Amniotic epithelial cell (primary cell): ENCODE measurements at regions not wholly inside any gene's neighbourhood (a gene's known extent, or its start where the extent isn't known, plus 50 kb on each side); places are given as distances from the start of the nearest gene placed in this dataset.
"Not testable (repeated sequence)": the region's sequence is repeated elsewhere in the genome, so short reads cannot be mapped to it uniquely, and the experiment has no call there.

Experiments used
- DNase-seq: peaks from one replicate; pipeline ENCODE4 v3.0.0-alpha.2; 2010; ENCODE audit warnings: low read depth

DNA sequence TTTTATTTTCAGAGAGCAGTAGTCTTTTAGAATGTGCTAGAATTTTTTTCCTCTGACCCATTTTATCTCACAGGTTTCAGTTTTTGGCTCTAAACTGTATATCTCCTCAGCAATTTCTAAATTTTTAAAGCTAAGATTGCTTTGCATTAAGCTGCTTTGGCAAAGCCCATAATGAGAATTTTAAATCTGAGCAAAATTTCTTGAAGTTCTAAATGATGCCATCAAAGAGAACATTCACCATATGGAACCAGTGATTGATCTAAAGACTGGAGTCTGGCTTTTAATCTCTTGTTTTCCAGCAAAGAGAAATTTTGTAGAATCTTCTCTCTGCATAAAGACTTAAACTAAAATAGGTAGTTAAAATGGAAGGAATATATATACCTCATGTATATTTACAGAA lies 313.6 kb downstream of the TBC1D32 start:
- no peak for DNase-seq

- no peak for DNase-seq
These were observed 325.7 kb downstream of the TBC1D32 start for GRCh38 chr6:121008553-121008952.

GRCh38 chr6:121006024-121006423 lies 328.3 kb downstream of the TBC1D32 start:
- DNase-seq: no peak

GRCh38 chr6:121000381-121000780 lies 333.9 kb downstream of the TBC1D32 start:
- DNase-seq: no peak

DNA sequence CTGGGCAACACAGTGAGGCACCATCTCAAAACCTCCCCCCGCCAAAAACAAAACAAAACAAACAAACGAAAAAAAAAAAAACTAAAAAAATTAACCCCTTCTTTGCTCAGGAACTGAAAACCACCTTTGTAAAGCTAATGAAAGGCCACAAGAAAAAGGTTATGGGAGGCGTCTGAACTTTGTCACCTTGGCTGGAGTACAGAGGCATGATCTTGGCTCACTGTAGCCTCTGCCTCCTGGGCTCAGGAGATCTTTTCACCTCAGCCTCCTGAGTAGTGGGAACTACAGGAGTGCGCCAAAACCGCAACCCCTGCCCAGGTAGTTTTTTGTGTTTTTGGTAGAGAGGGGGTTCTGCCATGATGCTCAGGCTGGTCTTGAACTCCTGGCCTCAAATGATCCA lies 337.9 kb downstream of the TBC1D32 start:
- no peak for DNase-seq

DNA sequence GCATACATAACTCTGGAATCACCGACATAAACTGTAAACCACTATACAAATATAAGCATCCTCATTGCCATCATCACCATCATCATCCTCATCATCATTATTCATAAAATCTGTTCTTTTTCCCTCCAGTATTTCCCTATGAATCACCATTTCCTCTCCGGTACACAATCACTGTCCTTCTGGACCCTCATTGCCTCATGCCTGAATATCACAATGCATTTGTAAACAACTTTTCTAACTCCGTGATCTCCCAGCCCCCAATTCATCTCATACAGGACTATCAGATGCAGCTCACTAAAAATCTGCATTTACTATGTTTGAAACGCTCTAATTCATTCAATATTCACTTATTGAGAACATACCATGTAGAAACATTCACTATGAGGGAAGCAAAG lies 339.7 kb downstream of the TBC1D32 start:
- DNase-seq: no peak

GRCh38 chr6:120993929-120994572 lies 340.2 kb downstream of the TBC1D32 start:
- no peak for DNase-seq

DNA sequence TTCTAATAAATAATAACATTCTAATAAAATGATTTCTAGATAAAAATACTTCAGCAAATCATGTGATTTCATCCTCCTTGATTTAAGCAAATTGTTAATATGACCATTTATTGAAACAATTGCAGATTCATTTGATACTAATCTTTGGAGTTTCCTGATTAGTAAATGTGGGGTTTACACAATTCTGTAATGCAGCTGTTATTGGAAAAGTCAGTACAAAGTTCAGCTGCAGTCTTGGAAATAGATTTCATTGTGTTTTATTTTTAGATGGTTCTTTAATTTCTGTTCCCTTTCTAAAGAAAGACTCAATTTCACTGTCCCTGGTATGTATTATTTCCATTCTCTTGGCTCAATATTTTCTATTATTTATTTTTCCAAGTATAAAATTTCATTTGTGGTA lies 342.0 kb downstream of the TBC1D32 start:
- DNase-seq: no peak

DNA sequence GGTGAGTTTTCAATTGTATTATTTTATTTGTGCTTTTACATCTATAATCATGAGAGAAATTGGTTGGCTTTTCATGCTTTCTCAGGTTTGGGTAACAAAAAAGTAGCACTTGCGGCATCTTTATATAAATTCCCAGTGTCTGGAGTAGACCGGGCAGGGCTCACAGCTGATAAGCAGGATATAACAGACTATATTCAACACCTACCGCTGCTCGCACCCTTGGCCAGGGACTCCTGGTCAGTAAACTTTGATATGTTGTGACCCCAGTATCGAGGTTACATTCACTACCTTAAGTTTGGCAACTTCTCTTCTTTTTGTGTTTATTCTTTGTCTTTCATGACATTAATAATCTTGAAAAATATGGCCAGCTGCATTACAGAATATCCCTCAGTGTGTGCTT lies 343.4 kb downstream of the TBC1D32 start:
- no peak for DNase-seq

- no peak for DNase-seq
These were observed 352.4 kb downstream of the TBC1D32 start for GRCh38 chr6:120981835-120982234.

- DNase-seq: no peak
These were observed 368.0 kb downstream of the TBC1D32 start for GRCh38 chr6:120966321-120966720.

DNA sequence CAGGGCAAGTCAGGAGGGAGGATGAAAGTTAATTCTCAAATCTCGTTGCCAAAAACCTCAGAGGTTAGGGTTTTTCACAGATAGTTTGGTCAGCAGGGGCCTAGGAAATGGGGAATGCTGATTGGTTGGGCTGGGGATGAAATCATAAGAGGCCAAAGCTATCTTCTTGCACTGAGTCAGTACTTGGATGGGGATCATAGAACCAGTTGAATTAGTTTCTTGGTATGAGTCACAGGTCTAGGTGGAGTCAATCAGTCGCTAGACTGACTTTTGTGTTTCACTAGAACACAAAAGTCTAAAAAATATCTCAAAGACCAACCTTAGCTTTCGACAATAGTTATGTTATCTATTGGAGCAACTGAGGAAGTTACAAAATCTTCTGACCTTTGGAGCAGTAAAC lies 368.5 kb downstream of the TBC1D32 start:
- no peak for DNase-seq

- no peak for DNase-seq
These were observed 373.5 kb downstream of the TBC1D32 start for GRCh38 chr6:120960761-120961160.

DNA sequence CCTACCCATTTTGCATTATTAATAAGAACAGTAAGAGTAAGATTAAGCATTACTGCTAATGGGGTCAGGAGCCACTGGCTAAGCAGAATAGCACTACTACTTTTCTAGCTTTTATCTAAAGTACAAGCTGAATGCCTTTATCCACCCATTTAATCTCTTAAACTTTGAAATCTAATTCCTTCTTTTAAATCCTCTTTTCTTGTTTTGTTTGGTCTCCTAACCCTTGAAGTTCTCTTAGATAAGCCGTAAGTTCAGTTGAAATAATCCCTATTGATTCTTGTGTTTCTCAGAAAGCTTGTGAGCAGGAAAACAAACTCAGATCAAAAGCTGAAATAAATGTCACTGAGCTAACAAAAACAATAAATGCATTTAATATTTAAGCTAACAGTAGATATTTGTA lies 380.2 kb downstream of the TBC1D32 start:
- no peak for DNase-seq

- no peak for DNase-seq
These were observed 383.0 kb downstream of the TBC1D32 start for GRCh38 chr6:120951258-120951657.

DNA sequence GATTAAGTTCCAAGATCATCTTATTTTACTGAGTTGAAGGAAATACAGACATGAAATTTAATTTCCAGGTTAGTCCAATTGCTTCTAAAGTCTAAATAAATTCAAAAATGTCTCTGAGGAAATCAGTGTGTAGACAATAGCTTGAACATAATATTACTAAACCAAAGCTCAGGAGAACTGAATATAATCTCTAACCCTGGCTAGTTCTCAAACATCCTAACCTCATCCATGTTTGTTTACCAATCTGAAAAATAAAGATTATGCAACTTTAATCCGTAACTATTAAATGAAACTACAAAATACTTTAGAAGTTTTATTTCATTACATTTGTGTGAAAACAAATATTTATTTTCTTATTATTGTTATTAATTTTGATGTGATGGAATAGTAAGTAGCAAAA lies 387.2 kb downstream of the TBC1D32 start:
- DNase-seq: no peak

GRCh38 chr6:120945905-120946594 lies 388.2 kb downstream of the TBC1D32 start:
- DNase-seq: no peak

- DNase-seq: no peak
These were observed 395.3 kb downstream of the TBC1D32 start for GRCh38 chr6:120938876-120939472.

DNA sequence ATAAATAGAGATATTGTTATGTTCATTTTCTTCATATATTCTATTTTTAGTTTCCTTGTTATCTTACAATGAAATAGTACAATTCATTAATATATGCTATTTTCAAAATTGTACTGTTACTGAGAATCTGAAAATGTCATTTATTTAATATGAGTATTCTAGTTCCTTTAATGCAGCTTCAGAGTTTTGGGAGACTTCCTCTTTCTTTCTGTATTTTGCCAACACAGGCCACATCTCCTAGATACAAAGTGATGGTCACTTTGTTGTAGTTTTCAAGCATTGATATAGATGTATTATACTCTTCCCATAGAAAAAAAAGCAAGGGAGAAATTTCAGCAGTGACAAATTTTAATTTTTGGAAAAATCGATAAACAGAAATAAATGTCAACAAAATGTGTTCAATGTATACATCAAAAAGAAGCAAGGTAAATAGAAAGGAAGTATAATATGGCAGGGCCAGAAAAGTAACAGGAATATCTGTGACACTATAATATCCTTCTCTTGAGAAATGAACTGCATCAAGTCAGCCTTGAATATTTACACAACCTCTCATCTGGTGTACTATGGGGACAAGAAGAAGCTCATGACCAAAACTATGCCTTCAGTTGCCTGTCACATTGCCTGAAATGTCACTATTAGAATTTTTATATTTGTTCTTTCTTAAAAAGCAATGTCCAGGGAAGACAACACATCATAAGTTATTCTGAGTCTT lies 396.0 kb downstream of the TBC1D32 start:
- no peak for DNase-seq

DNA sequence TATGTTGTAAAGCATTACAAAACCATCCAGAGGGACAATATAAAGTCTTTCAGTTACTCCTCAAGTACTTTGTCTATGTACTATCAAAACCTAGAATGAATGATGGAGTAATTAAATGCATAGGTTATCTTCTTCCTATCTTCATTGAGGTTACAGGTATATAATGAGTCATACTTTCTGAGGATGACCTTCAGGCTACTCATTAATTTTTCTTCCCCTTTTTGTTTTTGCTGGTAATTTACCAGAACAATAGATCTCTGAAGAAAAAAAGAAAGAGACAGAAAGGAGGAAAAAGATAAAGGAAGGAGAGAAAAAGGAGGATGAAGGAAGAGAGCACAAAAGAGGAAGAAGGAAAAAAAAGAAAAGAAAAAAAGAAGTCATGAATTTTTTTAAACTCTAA lies 398.4 kb downstream of the TBC1D32 start:
- no peak for DNase-seq

DNA sequence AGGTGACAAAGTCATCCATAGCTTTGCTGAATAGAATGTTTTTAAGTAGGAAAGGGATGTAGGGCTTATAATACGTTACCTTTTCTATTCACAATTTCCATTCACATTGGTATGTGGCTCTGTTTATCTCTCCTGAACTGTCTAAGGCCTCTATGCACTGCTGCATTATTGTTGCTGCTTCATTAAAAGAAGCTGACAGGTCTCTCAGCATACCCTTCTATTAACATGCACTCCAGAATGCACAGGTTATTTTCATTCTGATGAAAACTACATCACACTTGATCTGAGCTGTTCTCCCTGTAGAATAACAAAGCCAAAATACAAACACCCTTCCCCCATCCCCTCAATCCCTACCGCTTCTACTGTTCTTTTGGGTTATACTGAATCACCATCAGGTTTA lies 399.3 kb downstream of the TBC1D32 start:
- DNase-seq: no peak

- not testable (repeated sequence) for DNase-seq
These were observed 402.6 kb downstream of the TBC1D32 start for GRCh38 chr6:120931520-120932180.
